Caki2 (cell line): ENCODE measurements at regions not wholly inside any gene's neighbourhood (a gene's known extent, or its start where the extent isn't known, plus 50 kb on each side); places are given as distances from the start of the nearest gene placed in this dataset.
A peak's percentile ranks its signal among the peaks of the same experiment; 100 is the strongest.

ENCODE experiments used
- DNase-seq: peaks from one replicate; pipeline ENCODE4 v3.0.0-alpha.2; 2015; ENCODE audit warnings: low read depth
- in situ Hi-C: cut with HindIII; loops from 2 replicates; pipeline ENCODE4 v1.10.0; 2016; ENCODE audit warnings: low sequenced_read_pairs, low pct_unique_long_range_greater_than_20kb, mixed read lengths

- in situ Hi-C loops = no loop called here
- DNase-seq = no peak
Observed at GRCh38 chr3:132228923-132229322, 88.3 kb upstream of the ACP3 start.

GRCh38 chr3:132229641-132230040, 87.6 kb upstream of the ACP3 start:
- DNase-seq = no peak
- in situ Hi-C loops = no loop called here

- in situ Hi-C loops = no loop called here
- no peak for DNase-seq
Observed at GRCh38 chr3:132230156-132231000, 86.8 kb upstream of the ACP3 start.

GRCh38 chr3:132231633-132232032, 85.6 kb upstream of the ACP3 start:
- in situ Hi-C loops = no loop called here

GRCh38 chr3:132232231-132232792, 84.9 kb upstream of the ACP3 start:
- in situ Hi-C loops = no loop called here
- no peak for DNase-seq

More at GRCh38 chr3:132231633-132232032, 85.6 kb upstream of the ACP3 start:
- DNase-seq = peak; percentile 67

GRCh38 chr3:132236701-132237651, 80.2 kb upstream of the ACP3 start:
- DNase-seq = no peak
- in situ Hi-C loops = no loop called here

GRCh38 chr3:132237652-132238032, 79.6 kb upstream of the ACP3 start:
- DNase-seq = no peak
- in situ Hi-C loops = no loop called here

GRCh38 chr3:132239587-132239986, 77.6 kb upstream of the ACP3 start:
- no peak for DNase-seq
- in situ Hi-C loops = no loop called here

GRCh38 chr3:132241776-132242514, 75.3 kb upstream of the ACP3 start:
- in situ Hi-C loops = no loop called here
- DNase-seq = no peak

- in situ Hi-C loops = no loop called here
- no peak for DNase-seq
Observed at GRCh38 chr3:132242790-132243189, 74.4 kb upstream of the ACP3 start.

GRCh38 chr3:132245552-132246142, 71.6 kb upstream of the ACP3 start:
- in situ Hi-C loops = no loop called here
- no peak for DNase-seq

GRCh38 chr3:132246212-132246611, 71.0 kb upstream of the ACP3 start:
- in situ Hi-C loops = no loop called here
- no peak for DNase-seq

GRCh38 chr3:132247211-132247610, 70.0 kb upstream of the ACP3 start:
- no peak for DNase-seq
- in situ Hi-C loops = no loop called here

GRCh38 chr3:132248490-132248889, 68.7 kb upstream of the ACP3 start:
- in situ Hi-C loops = no loop called here
- DNase-seq = no peak

- in situ Hi-C loops = no loop called here
- DNase-seq = peak; percentile 49
Observed at GRCh38 chr3:132253262-132253878, 63.8 kb upstream of the ACP3 start.

- no peak for DNase-seq
- in situ Hi-C loops = no loop called here
Observed at GRCh38 chr3:132254076-132254755, 63.0 kb upstream of the ACP3 start.
